HEK293T (cell line): ENCODE measurements at regions not wholly inside any gene's neighbourhood (a gene's known extent, or its start where the extent isn't known, plus 50 kb on each side); places are given as distances from the start of the nearest gene placed in this dataset.

Experiments used
- ARNT ChIP-seq: fragments of 450-650 bp; IDR thresholded peaks from 2 replicates; pipeline ENCODE4 v1.6.1; 2017; ENCODE audit warnings: mild to moderate bottlenecking
- BHLHE40 ChIP-seq: fragments of 450-650 bp; IDR thresholded peaks from 2 replicates; pipeline ENCODE4 v1.6.1; 2016; ENCODE audit warnings: mild to moderate bottlenecking, moderate library complexity, borderline replicate concordance
- CTBP1 ChIP-seq: fragments of 450-650 bp; IDR thresholded peaks from 2 replicates; pipeline ENCODE4 v1.6.1; 2016; ENCODE audit warnings: borderline replicate concordance
- ELF4 ChIP-seq: fragments of 450-650 bp; IDR thresholded peaks from 2 replicates; pipeline ENCODE4 v1.6.1; 2017; ENCODE audit warnings: antibody characterized with exemption
- FOXA1 ChIP-seq: fragments of 450-650 bp; IDR thresholded peaks from 2 replicates; pipeline ENCODE4 v1.6.1; 2016; ENCODE audit warnings: mild to moderate bottlenecking
- FOXK2 ChIP-seq: fragments of 450-650 bp; IDR thresholded peaks from 2 replicates; pipeline ENCODE4 v1.6.1; 2016; ENCODE audit warnings: mild to moderate bottlenecking
- FOXM1 ChIP-seq: fragments of 450-650 bp; IDR thresholded peaks from 2 replicates; pipeline ENCODE4 v1.6.1; 2017; ENCODE audit warnings: mild to moderate bottlenecking, borderline replicate concordance
- HDGF ChIP-seq: fragments of 450-650 bp; IDR thresholded peaks from 2 replicates; pipeline ENCODE4 v1.6.1; 2017; ENCODE audit warnings: antibody characterized with exemption, borderline replicate concordance
- L3MBTL2 ChIP-seq: fragments of 450-650 bp; conservative IDR thresholded peaks from 2 replicates; pipeline ENCODE4 v1.6.1; 2016; ENCODE audit warnings: mild to moderate bottlenecking
- NFRKB ChIP-seq: fragments of 450-650 bp; IDR thresholded peaks from 2 replicates; pipeline ENCODE4 v1.6.1; 2016; ENCODE audit warnings: mild to moderate bottlenecking, moderate library complexity
- SP1 ChIP-seq: fragments of 450-650 bp; IDR thresholded peaks from 2 replicates; pipeline ENCODE4 v1.6.1; 2017
- TARDBP ChIP-seq: fragments of 450-650 bp; IDR thresholded peaks from 2 replicates; pipeline ENCODE4 v1.6.1; 2016
- ZNF384 ChIP-seq: fragments of 450-650 bp; IDR thresholded peaks from 2 replicates; pipeline ENCODE4 v1.6.1; 2016

- TF ChIP-seq TARDBP, result no peak
- no peak for TF ChIP-seq SP1
- no peak for TF ChIP-seq CTBP1
- TF ChIP-seq FOXM1, result no peak
- no peak for TF ChIP-seq L3MBTL2
- TF ChIP-seq ARNT, result no peak
- TF ChIP-seq ZNF384, result no peak
- no peak for TF ChIP-seq BHLHE40
- no peak for TF ChIP-seq HDGF
- no peak for TF ChIP-seq ELF4
- TF ChIP-seq FOXA1, result no peak
- TF ChIP-seq NFRKB, result no peak
- TF ChIP-seq FOXK2, result no peak
Measured at GRCh38 chr14:43135877-43136411, 1371.1 kb downstream of the FSCB start.
